ENCODE measurements at regions not wholly inside any gene's neighbourhood (a gene's known extent, or its start where the extent isn't known, plus 50 kb on each side); places are given as distances from the start of the nearest gene placed in this dataset.

- no peak overlapping the region for H3K4me3 ChIP-seq (ENCODE audit: low read depth, low read length)
- no peak for TF ChIP-seq CTCF (conservative IDR thresholded peaks at IDR 0.05; ENCODE audit: low read depth, low read length)
- DNase-seq (ENCODE audit: low read depth) = no peak
Observed at GRCh38 chr2:211228559-211228958, 672.2 kb downstream of the CPS1 start.

- TF ChIP-seq CTCF (conservative IDR thresholded peaks at IDR 0.05; ENCODE audit: low read depth, low read length) = no peak
- DNase-seq (ENCODE audit: low read depth) = no peak
- no peak overlapping the region for H3K4me3 ChIP-seq (ENCODE audit: low read depth, low read length)
Observed at GRCh38 chr2:211237586-211238275, 681.3 kb downstream of the CPS1 start.

- no peak overlapping the region for H3K4me3 ChIP-seq (ENCODE audit: low read depth, low read length)
- TF ChIP-seq CTCF (conservative IDR thresholded peaks at IDR 0.05; ENCODE audit: low read depth, low read length) = no peak
- DNase-seq (ENCODE audit: low read depth) = no peak
Observed at GRCh38 chr2:211241891-211242290, 685.5 kb downstream of the CPS1 start.

- TF ChIP-seq CTCF (conservative IDR thresholded peaks at IDR 0.05; ENCODE audit: low read depth, low read length) = no peak
- no peak for DNase-seq (ENCODE audit: low read depth)
- no peak overlapping the region for H3K4me3 ChIP-seq (ENCODE audit: low read depth, low read length)
Observed at GRCh38 chr2:211247751-211248150, 691.4 kb downstream of the CPS1 start.

- H3K4me3 ChIP-seq (ENCODE audit: low read depth, low read length) = no peak overlapping the region
- no peak for DNase-seq (ENCODE audit: low read depth)
- TF ChIP-seq CTCF (conservative IDR thresholded peaks at IDR 0.05; ENCODE audit: low read depth, low read length) = no peak
Observed at GRCh38 chr2:211248841-211249240, 692.4 kb downstream of the CPS1 start.

- no peak overlapping the region for H3K4me3 ChIP-seq (ENCODE audit: low read depth, low read length)
- DNase-seq (ENCODE audit: low read depth) = no peak
- no peak for TF ChIP-seq CTCF (conservative IDR thresholded peaks at IDR 0.05; ENCODE audit: low read depth, low read length)
Observed at GRCh38 chr2:211251016-211251415, 694.6 kb downstream of the CPS1 start.

GRCh38 chr2:211258646-211259335 is 702.4 kb downstream of the CPS1 start:
- no peak overlapping the region for H3K4me3 ChIP-seq (ENCODE audit: low read depth, low read length)
- no peak for DNase-seq (ENCODE audit: low read depth)
- no peak for TF ChIP-seq CTCF (conservative IDR thresholded peaks at IDR 0.05; ENCODE audit: low read depth, low read length)
